SK-N-SH treated with all-trans-retinoic acid at 6 μM for 48 hours (cell line): ENCODE measurements at regions not wholly inside any gene's neighbourhood (a gene's known extent, or its start where the extent isn't known, plus 50 kb on each side); places are given as distances from the start of the nearest gene placed in this dataset.

Source experiments
- BACH2 ChIP-seq: fragments of 250-450 bp; sonication (Bioruptor Pico); IDR thresholded peaks from 2 replicates; pipeline ENCODE4 v1.9.0; 2021; ENCODE audit warnings: mild to moderate bottlenecking, borderline replicate concordance
- CSDC2 ChIP-seq: fragments of 250-450 bp; sonication (Bioruptor Pico); IDR thresholded peaks from 2 replicates; pipeline ENCODE4 v1.5.0; 2020; ENCODE audit warnings: mild to moderate bottlenecking, moderate library complexity
- GLIS3 ChIP-seq: fragments of 250-450 bp; sonication (Bioruptor Pico); IDR thresholded peaks from 2 replicates; pipeline ENCODE4 v1.5.0; 2020; ENCODE audit warnings: mild to moderate bottlenecking, moderate library complexity
- OSR1 ChIP-seq: fragments of 250-450 bp; sonication (Bioruptor Pico); IDR thresholded peaks from 2 replicates; pipeline ENCODE4 v1.8.0; 2022; ENCODE audit warnings: moderate library complexity, mild to moderate bottlenecking, inconsistent platforms
- RARB ChIP-seq: fragments of 250-450 bp; sonication (Bioruptor Pico); IDR thresholded peaks from 2 replicates; pipeline ENCODE4 v1.8.0; 2021; ENCODE audit warnings: mild to moderate bottlenecking, moderate library complexity
- TCF4 ChIP-seq: fragments of 250-450 bp; sonication (Bioruptor Pico); IDR thresholded peaks from 2 replicates; pipeline ENCODE4 v1.8.0; 2021; ENCODE audit warnings: mild to moderate bottlenecking, moderate library complexity, borderline replicate concordance
- ZC3H10 ChIP-seq: fragments of 250-450 bp; sonication (Bioruptor Pico); IDR thresholded peaks from 2 replicates; pipeline ENCODE4 v1.5.1; 2021; ENCODE audit warnings: mild to moderate bottlenecking, moderate library complexity
- ZFP3 ChIP-seq: fragments of 250-450 bp; sonication (Bioruptor Pico); IDR thresholded peaks from 2 replicates; pipeline ENCODE4 v1.5.0; 2020; ENCODE audit warnings: mild to moderate bottlenecking, moderate library complexity
- ZNF8 ChIP-seq: fragments of 450-650 bp; formaldehyde crosslinking; IDR thresholded peaks from 2 replicates; pipeline ENCODE4 v1.5.0; 2020; ENCODE audit warnings: mild to moderate bottlenecking, moderate library complexity
- TF ChIP-seq, protein P1 (sequence below): fragments of 250-450 bp; sonication (Bioruptor Pico); IDR thresholded peaks from 2 replicates; pipeline ENCODE4 v1.5.1; 2020; ENCODE audit warnings: low read depth, mild to moderate bottlenecking, moderate library complexity
- TF ChIP-seq, protein P2 (sequence below): fragments of 250-450 bp; sonication (Bioruptor Pico); IDR thresholded peaks from 2 replicates; pipeline ENCODE4 v1.8.0; 2020; ENCODE audit warnings: mild to moderate bottlenecking, moderate library complexity, borderline replicate concordance
- TF ChIP-seq, protein P3 (sequence below): fragments of 250-450 bp; sonication (Bioruptor Pico); IDR thresholded peaks from 2 replicates; pipeline ENCODE4 v1.5.1; 2021; ENCODE audit warnings: mild to moderate bottlenecking, moderate library complexity

DNA sequence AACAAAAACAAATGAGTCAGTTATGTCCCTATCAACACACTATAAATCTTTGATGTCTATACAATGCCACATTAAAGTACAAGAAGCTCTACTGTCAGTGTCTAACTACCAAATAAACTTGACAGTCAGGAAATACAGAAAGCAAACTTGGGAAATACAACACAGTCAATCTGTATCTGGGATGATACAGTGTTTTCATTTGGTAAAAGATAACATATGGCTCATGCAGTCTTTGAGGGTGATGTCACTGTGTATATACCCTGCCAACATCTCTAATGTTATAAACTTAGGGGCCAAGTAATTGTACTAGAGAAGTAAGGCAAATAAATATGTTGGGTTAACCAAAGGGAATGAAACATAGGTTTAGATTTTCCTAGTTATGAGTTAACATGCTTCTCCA, 552.5 kb upstream of the ADAMTS5 start:
- TF ChIP-seq, protein P1, sequence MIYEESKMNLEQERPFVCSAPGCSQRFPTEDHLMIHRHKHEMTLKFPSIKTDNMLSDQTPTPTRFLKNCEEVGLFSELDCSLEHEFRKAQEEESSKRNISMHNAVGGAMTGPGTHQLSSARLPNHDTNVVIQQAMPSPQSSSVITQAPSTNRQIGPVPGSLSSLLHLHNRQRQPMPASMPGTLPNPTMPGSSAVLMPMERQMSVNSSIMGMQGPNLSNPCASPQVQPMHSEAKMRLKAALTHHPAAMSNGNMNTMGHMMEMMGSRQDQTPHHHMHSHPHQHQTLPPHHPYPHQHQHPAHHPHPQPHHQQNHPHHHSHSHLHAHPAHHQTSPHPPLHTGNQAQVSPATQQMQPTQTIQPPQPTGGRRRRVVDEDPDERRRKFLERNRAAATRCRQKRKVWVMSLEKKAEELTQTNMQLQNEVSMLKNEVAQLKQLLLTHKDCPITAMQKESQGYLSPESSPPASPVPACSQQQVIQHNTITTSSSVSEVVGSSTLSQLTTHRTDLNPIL (CRISPR knock-in tag) = peak; percentile 84
- TF ChIP-seq RARB (CRISPR knock-in tag) (no peak), ZFP3 (no peak), CSDC2 (CRISPR knock-in tag) (0 out of 2 replicates have a peak, but pooled peaks have one; percentile 53), BACH2 (CRISPR knock-in tag) (no peak), OSR1 (no peak), ZC3H10 (CRISPR knock-in tag) (no peak), TCF4 (CRISPR knock-in tag) (no peak), ZNF8 (CRISPR knock-in tag) (no peak), GLIS3 (CRISPR knock-in tag) (no peak)
- TF ChIP-seq, protein P2, sequence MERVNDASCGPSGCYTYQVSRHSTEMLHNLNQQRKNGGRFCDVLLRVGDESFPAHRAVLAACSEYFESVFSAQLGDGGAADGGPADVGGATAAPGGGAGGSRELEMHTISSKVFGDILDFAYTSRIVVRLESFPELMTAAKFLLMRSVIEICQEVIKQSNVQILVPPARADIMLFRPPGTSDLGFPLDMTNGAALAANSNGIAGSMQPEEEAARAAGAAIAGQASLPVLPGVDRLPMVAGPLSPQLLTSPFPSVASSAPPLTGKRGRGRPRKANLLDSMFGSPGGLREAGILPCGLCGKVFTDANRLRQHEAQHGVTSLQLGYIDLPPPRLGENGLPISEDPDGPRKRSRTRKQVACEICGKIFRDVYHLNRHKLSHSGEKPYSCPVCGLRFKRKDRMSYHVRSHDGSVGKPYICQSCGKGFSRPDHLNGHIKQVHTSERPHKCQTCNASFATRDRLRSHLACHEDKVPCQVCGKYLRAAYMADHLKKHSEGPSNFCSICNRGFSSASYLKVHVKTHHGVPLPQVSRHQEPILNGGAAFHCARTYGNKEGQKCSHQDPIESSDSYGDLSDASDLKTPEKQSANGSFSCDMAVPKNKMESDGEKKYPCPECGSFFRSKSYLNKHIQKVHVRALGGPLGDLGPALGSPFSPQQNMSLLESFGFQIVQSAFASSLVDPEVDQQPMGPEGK (CRISPR knock-in tag) = no peak
- TF ChIP-seq, protein P3, sequence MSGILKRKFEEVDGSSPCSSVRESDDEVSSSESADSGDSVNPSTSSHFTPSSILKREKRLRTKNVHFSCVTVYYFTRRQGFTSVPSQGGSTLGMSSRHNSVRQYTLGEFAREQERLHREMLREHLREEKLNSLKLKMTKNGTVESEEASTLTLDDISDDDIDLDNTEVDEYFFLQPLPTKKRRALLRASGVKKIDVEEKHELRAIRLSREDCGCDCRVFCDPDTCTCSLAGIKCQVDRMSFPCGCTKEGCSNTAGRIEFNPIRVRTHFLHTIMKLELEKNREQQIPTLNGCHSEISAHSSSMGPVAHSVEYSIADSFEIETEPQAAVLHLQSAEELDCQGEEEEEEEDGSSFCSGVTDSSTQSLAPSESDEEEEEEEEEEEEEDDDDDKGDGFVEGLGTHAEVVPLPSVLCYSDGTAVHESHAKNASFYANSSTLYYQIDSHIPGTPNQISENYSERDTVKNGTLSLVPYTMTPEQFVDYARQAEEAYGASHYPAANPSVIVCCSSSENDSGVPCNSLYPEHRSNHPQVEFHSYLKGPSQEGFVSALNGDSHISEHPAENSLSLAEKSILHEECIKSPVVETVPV (CRISPR knock-in tag) = no peak
